Stimulated activated CD4-positive, alpha-beta T cell treated with anti-CD3 and anti-CD28 coated beads, Interleukin-1b, Interleukin-23, amount 100 ng/mL, for 24 hours (primary cell): ENCODE measurements at regions not wholly inside any gene's neighbourhood (a gene's known extent, or its start where the extent isn't known, plus 50 kb on each side); places are given as distances from the start of the nearest gene placed in this dataset.
"Not testable (repeated sequence)": the region's sequence is repeated elsewhere in the genome, so short reads cannot be mapped to it uniquely, and the experiment has no call there.

Experiments used
- DNase-seq, 4 experiments: peaks; one replicate each; pipeline ENCODE4 v3.0.0-alpha.2; 2020; ENCODE audit warnings: low read depth in 4 of 4, low spot score in 1 of 4

GRCh38 chr6:27827477-27827876 lies 84.7 kb downstream of the OR2B2 start:
- DNase-seq: not testable (repeated sequence)

- DNase-seq: not testable (repeated sequence)
Observed at GRCh38 chr6:27826612-27826985, 85.6 kb downstream of the OR2B2 start.

GRCh38 chr6:27825848-27826611 lies 86.2 kb downstream of the OR2B2 start:
- DNase-seq: not testable (repeated sequence)

- no peak for DNase-seq
Observed at GRCh38 chr6:27825025-27825793, 87.0 kb downstream of the OR2B2 start.

GRCh38 chr6:27824211-27825024 lies 87.8 kb downstream of the OR2B2 start:
- DNase-seq: not testable (repeated sequence)

- DNase-seq: peak in 1 of 4 experiments; percentile 42
Observed at GRCh38 chr6:27823714-27824210, 88.4 kb downstream of the OR2B2 start.

GRCh38 chr6:27816906-27817305 lies 95.3 kb downstream of the OR2B2 start:
- no peak for DNase-seq

- peak in 1 of 4 experiments; percentile 65 for DNase-seq
Observed at GRCh38 chr6:27814665-27815424, 97.4 kb downstream of the OR2B2 start.

- DNase-seq: not testable (repeated sequence)
Observed at GRCh38 chr6:27814415-27814664, 97.9 kb downstream of the OR2B2 start.

GRCh38 chr6:27812805-27813492 lies 99.2 kb downstream of the OR2B2 start:
- DNase-seq: no peak

GRCh38 chr6:27812078-27812804 lies 100.0 kb downstream of the OR2B2 start:
- no peak for DNase-seq

- DNase-seq: no peak
Observed at GRCh38 chr6:27811451-27811772, 100.8 kb downstream of the OR2B2 start.

- no peak for DNase-seq
Observed at GRCh38 chr6:27810768-27811450, 101.3 kb downstream of the OR2B2 start.

GRCh38 chr6:27809939-27810767 lies 102.0 kb downstream of the OR2B2 start:
- DNase-seq: peak in 1 of 4 experiments; percentile 36

GRCh38 chr6:27809067-27809938 lies 102.9 kb downstream of the OR2B2 start:
- no peak for DNase-seq

- not testable (repeated sequence) for DNase-seq
Observed at GRCh38 chr6:27808242-27809066, 103.7 kb downstream of the OR2B2 start.
